ENCODE measurements at regions not wholly inside any gene's neighbourhood (a gene's known extent, or its start where the extent isn't known, plus 50 kb on each side); places are given as distances from the start of the nearest gene placed in this dataset.

DNA sequence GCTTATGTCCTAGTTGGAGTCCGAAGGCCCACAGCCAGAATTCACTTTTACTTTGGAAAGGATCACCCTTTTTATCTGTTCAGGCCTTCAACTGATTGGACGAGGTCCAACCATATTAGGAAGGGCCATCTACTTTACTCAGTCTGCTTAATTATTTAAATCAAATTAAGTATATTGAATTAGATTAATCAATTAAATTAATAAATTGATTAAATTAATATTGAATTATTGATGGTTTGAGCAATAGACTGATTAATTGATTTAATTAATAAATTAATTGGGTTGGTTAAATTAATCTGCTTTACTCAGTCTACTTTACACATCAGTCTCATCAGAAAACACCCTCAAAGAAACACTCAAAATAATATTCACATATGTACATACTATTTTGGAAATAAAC, 816.9 kb upstream of the POT1 start:
- Mint-ChIP-seq H3K4me1 (ENCODE audit: low read depth) (peaks cover 4% of the 10 kb centered on the region), H3K27me3 (no peaks in the 10 kb centered on the region), H3K27ac (no peak overlapping the region), H3K36me3 (ENCODE audit: insufficient read depth) (no peaks in the 10 kb centered on the region), H3K4me3 (ENCODE audit: low read depth) (no peak overlapping the region), H3K9me3 (ENCODE audit: low read depth) (peaks cover 9% of the 10 kb centered on the region)
- TF ChIP-seq, protein P1, sequence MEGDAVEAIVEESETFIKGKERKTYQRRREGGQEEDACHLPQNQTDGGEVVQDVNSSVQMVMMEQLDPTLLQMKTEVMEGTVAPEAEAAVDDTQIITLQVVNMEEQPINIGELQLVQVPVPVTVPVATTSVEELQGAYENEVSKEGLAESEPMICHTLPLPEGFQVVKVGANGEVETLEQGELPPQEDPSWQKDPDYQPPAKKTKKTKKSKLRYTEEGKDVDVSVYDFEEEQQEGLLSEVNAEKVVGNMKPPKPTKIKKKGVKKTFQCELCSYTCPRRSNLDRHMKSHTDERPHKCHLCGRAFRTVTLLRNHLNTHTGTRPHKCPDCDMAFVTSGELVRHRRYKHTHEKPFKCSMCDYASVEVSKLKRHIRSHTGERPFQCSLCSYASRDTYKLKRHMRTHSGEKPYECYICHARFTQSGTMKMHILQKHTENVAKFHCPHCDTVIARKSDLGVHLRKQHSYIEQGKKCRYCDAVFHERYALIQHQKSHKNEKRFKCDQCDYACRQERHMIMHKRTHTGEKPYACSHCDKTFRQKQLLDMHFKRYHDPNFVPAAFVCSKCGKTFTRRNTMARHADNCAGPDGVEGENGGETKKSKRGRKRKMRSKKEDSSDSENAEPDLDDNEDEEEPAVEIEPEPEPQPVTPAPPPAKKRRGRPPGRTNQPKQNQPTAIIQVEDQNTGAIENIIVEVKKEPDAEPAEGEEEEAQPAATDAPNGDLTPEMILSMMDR (IDR thresholded peaks at IDR 0.05; ENCODE audit: unreplicated experiment) = no peak
- no peak for DNase-seq (ENCODE audit: low spot score, unreplicated experiment)

DNA sequence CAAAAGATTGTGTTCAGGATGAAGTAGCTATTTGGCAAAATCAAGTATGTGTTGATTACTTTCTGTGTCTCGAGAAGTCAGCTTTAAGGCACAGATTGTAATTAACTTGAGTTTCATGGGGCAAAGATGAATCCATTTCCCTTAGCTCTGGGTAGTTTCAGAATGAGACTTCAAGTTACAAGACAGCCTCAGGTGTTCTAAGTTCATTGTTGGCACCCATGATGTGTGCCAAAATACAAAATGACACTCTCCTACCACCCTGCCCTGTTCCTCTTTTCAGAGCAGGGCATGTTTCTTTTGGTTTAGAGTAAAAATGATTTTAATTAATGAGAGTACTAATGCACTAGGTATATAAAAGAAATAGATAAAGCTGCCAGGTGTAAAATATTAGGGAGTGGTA, 797.6 kb upstream of the POT1 start:
- Mint-ChIP-seq H3K4me3 (ENCODE audit: low read depth) (no peak overlapping the region), H3K4me1 (ENCODE audit: low read depth) (no peaks in the 10 kb centered on the region), H3K9me3 (ENCODE audit: low read depth) (no peaks in the 10 kb centered on the region), H3K27ac (no peak overlapping the region), H3K36me3 (ENCODE audit: insufficient read depth) (no peaks in the 10 kb centered on the region), H3K27me3 (no peaks in the 10 kb centered on the region)
- no peak for DNase-seq (ENCODE audit: low spot score, unreplicated experiment)
- TF ChIP-seq, protein P1 (IDR thresholded peaks at IDR 0.05; ENCODE audit: unreplicated experiment) = no peak

DNA sequence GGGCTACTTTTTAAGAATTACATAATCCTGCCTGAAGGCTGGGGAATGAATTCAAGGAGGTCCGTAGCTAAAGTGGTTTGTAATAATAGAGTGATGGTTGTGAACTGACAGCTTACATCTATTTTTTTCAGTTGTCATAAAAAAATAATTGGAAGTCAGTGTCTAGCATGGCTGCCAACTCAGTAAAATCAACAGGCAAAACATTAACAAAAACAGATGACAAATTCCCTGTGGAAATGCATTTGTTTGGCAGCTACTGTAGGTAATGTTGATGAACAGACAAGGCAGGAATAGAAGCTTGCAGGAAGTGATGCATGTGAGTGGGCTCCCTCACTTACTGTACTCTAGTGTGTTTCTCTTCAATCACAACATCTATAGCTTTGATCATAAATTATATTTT, 766.0 kb upstream of the POT1 start:
- peaks cover under 1% of the 10 kb centered on the region for H3K9me3 Mint-ChIP-seq (ENCODE audit: low read depth)
- H3K4me1 Mint-ChIP-seq (ENCODE audit: low read depth) = no peaks in the 10 kb centered on the region
- no peak overlapping the region for H3K4me3 Mint-ChIP-seq (ENCODE audit: low read depth)
- no peak overlapping the region for H3K27ac Mint-ChIP-seq
- no peak for DNase-seq (ENCODE audit: low spot score, unreplicated experiment)
- no peaks in the 10 kb centered on the region for H3K27me3 Mint-ChIP-seq
- TF ChIP-seq, protein P1 (IDR thresholded peaks at IDR 0.05; ENCODE audit: unreplicated experiment) = no peak
- H3K36me3 Mint-ChIP-seq (ENCODE audit: insufficient read depth) = no peaks in the 10 kb centered on the region

DNA sequence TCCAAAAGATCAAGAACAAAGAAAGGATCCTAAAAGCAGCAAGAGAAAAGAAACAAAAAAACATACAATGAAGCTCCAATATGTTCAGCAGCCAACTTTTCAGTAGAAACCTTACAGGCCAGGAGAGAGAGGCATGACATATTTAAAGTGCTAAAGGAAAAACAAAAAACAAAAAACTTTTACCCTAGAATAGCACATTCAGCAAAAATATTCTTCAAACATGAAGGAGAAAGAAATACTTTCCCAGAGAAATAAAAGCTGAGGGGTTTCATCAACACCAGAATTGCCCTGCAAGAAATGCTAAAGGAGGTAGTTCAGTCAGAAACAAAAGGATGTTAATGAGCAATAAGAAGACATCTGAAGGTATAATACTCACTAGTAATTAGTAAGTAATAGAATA, 753.5 kb upstream of the POT1 start:
- TF ChIP-seq, protein P1 (IDR thresholded peaks at IDR 0.05; ENCODE audit: unreplicated experiment) = no peak
- Mint-ChIP-seq H3K27ac (no peak overlapping the region), H3K9me3 (ENCODE audit: low read depth) (no peaks in the 10 kb centered on the region), H3K36me3 (ENCODE audit: insufficient read depth) (no peaks in the 10 kb centered on the region), H3K27me3 (no peaks in the 10 kb centered on the region), H3K4me1 (ENCODE audit: low read depth) (no peaks in the 10 kb centered on the region), H3K4me3 (ENCODE audit: low read depth) (no peak overlapping the region)
- DNase-seq (ENCODE audit: low spot score, unreplicated experiment) = no peak

DNA sequence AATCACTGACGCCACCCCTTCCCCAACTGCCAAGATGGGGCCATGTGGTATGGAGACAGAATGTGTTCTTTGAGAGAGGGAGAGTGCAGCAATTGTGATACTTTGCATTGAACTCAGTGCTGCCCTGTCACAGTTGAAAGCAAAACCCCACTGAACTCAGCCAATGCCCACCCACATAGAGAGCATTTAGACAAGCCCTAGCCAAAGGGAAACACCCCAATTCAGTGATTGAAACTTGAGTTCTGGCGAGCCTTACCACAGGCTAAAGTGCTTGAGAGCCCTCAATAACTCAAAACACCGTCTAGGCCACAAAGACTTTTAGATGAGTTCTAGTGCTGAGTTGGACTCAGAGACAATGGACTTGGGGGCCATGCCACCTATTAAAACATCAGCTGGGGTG, 751.9 kb upstream of the POT1 start:
- Mint-ChIP-seq H3K36me3 (ENCODE audit: insufficient read depth) (no peaks in the 10 kb centered on the region), H3K27ac (no peak overlapping the region)

More for the DNA sequence above, 751.9 kb upstream of the POT1 start:
- TF ChIP-seq, protein P1 (IDR thresholded peaks at IDR 0.05; ENCODE audit: unreplicated experiment) = no peak
- Mint-ChIP-seq H3K4me1 (ENCODE audit: low read depth) (no peaks in the 10 kb centered on the region), H3K9me3 (ENCODE audit: low read depth) (no peaks in the 10 kb centered on the region), H3K27me3 (no peaks in the 10 kb centered on the region), H3K4me3 (ENCODE audit: low read depth) (no peak overlapping the region)
- no peak for DNase-seq (ENCODE audit: low spot score, unreplicated experiment)

Data from progenitor cell of endocrine pancreas (in vitro differentiated cells).